HL-60/S4 treated with phorbol 12-myristate 13-acetate at 8.2 ng/mL for 4 days and 3 days (cell line): ENCODE measurements at regions not wholly inside any gene's neighbourhood (a gene's known extent, or its start where the extent isn't known, plus 50 kb on each side); places are given as distances from the start of the nearest gene placed in this dataset.

ENCODE experiments used
- in situ Hi-C: fragments of 300-500 bp; cut with MboI; formaldehyde crosslinking; loops from 2 replicates; pipeline ENCODE4 v1.15.0; 2022; ENCODE audit warnings: low sequenced_read_pairs

DNA sequence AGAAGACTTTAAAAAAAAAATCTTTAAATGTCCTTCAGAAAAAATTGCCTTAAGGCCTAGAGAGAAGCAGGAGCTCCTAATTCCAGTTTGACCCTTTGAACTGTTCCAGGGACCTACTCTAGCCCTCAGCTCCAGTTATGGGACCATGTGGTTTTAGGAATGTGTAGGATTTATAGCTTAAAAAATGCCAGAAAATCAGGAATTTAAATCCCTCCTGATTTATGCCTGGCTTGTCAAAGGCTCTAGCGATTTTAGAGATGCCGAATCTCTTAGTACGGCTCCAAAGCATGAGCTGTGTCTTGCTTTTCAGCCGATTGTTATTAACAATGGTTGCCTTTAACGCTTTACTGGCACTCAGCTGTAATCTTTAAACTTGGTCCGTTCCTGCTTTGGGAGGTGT lies 130.6 kb upstream of the NPVF start:
- in situ Hi-C loops = no loop called here

DNA sequence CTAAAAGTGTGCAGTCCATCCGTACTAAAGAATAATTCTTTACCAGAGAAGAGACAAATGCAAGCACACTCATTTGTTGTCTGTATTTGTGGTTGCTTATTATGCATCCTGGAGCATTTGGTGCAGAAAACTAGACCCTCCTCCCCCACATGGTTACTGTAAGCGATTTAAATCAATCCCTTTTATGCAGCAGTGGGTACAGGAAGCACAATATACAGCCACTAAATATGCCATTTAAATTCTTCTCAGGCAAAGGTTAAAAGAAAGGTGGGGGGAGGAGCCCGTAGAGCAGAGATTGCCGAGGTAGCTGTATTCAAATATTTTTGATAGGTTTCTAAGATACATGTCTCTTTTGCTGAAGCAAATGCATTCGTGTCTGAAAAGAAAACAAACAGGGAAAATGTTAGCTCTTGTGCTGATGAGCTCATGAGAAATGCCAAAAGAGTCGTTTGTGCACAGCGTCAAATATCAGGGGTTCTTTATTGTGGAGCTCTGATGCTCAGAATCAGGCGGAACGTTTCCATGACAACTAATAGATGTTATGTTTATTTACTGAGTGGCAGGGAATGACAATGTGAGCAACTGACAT lies 131.3 kb upstream of the NPVF start:
- in situ Hi-C loops = no loop called here

DNA sequence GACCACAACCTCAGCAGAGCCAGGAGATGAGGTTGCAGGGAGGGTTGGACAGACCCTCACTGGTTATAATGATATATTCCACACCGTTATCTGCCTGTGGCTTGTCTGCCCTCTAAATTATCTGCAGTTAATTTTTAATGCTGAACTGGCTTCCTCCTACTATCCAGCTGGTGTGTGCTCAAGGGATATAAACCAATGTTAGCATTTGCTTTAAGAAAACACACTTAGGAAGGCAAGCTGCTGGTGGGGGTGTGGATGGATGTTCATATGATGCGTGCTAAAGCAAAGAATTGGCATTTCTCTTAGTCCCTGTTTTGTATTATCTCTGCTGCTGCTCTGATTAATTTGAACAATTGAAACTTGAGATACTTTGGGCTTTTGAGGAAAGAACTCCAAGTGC lies 132.2 kb upstream of the NPVF start:
- in situ Hi-C loops = no loop called here

DNA sequence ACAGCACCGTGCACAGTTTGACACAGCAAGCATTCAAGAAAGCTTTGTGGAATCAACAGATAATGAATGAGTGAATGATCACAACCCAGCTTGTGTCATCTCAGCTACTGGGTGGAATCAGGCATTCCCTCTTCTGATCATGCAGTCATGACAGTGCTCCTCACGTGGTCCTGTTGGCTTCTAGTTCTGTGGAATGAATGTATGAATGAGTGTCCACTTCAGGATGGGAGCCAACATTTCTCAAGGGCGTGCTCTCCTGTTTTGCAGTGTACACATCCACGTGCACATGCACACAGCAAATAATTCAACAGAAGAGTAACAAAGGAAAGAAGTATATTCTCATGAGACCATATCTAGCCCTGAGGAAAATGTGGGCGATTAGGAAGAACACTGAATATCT lies 133.1 kb upstream of the NPVF start:
- in situ Hi-C loops = no loop called here

DNA sequence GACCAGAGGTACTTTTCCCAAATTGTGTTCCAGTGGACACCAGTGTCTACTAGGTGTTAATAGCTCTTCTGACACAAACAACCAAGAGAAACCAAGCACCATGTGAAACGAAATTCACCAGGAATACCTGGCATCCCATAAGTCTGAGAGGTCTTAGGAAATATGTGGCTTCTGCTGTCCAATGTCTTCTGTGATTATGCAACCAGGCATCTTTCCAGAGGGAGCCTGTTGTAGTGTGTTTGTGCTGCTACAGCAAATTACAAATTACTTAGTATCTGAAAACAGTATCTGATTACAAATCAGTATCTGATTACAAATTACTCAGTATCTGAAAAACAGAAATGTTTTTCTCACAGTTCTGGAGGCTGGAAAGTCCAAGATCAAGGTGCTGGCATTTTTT lies 133.6 kb upstream of the NPVF start:
- in situ Hi-C loops = no loop called here

DNA sequence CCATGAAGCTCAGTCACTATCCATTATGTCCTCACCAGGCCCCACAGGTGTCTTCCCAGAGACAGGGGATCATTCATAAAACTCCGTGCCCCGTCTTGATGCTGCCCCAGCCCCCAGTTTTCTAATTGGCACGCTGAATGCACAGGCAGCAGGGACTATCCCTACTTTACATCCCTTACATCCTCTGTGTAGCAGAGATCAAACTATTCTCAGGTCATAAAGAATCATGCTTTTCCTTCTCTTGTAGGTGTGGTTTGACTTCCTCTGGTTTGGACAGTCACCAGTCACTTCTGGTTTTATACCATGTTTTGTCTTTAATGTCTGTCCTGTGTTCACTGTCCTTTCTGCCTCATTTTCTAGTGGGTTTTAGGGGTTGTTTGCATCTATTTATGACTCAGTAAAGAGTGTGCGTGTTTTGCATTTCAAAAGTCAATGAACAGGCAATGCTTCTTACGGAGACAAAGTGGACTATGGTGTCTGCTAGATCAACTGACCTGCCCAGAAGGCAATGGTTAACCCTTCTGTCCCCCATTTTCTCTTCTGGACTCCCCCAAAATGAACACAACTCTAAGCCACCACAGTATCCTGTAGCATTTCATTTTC lies 140.4 kb upstream of the NPVF start:
- in situ Hi-C loops = no loop called here

DNA sequence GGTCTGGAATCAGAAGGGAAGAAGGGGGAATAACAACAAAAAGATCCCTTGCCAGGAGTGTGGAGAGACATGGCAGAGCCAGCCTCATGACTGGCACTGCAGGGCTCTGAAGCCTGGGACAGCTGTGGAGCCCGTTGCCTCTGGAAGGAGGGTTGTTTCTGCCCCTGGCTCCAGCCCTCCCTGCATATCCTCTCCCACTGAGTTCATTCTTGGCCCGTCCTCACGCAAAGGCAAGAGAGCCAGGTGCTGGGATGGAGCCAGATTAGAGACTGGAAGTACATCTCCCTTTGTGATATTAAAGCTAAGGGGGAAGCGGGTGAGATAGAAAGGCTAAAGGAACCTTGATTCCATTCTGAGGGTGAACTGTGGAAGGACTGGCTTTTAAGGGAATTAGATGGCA lies 141.5 kb upstream of the NPVF start:
- in situ Hi-C loops = no loop called here

DNA sequence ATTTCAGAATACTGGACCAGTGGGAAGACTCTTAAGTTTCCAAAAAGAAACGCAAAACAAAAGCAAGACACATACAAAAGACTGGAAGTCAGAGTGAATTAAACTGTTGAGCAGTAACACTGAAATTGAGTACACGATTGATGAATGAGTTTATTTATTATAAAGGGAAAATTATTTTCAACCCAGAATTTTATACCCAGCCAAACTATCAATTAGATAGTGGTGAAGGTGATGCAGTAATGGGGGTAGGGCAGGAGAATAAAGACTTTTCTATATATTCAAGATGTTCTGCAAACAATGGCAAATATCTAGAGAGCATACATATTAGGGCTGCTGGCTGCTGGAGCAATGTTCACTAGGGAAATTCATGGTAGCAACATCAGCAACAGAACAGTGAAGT lies 143.7 kb upstream of the NPVF start:
- in situ Hi-C loops = no loop called here

DNA sequence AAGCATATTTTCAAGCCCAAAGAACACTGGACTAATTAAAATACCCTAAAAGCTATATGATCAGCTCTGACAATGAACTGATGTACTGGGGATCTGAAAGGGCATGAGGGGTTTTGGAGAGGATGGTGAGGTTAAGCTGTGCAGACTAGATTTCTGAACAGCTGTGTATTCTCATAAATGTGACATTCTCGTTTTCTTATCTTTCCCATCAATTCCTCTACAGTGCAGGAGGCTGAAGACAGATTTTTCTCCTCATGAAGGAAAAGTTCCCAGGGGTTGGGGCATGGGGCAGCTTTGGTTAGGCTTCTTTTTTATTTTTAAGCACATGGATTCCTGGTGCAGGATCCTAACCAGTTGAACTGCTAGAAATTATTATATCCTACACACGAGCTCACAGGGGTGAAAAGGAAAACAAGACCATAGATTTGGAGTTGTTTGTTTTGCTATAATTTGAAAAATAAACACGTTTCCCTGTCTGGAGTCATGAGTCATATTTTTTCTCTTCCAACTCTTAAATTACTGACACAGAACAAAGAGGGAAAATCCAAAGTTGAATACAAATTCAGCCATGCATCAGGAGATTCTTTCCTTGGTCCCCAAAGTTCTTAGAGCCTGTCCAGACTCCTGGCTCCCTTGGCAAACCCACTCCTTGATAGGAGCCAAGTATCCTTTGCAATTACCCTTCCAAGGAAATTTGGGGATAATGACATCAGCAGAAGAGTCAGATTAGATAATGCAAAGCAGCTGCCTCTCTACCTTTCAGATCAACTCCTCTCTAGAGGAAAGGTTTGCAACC lies 147.7 kb upstream of the NPVF start:
- in situ Hi-C loops = no loop called here

DNA sequence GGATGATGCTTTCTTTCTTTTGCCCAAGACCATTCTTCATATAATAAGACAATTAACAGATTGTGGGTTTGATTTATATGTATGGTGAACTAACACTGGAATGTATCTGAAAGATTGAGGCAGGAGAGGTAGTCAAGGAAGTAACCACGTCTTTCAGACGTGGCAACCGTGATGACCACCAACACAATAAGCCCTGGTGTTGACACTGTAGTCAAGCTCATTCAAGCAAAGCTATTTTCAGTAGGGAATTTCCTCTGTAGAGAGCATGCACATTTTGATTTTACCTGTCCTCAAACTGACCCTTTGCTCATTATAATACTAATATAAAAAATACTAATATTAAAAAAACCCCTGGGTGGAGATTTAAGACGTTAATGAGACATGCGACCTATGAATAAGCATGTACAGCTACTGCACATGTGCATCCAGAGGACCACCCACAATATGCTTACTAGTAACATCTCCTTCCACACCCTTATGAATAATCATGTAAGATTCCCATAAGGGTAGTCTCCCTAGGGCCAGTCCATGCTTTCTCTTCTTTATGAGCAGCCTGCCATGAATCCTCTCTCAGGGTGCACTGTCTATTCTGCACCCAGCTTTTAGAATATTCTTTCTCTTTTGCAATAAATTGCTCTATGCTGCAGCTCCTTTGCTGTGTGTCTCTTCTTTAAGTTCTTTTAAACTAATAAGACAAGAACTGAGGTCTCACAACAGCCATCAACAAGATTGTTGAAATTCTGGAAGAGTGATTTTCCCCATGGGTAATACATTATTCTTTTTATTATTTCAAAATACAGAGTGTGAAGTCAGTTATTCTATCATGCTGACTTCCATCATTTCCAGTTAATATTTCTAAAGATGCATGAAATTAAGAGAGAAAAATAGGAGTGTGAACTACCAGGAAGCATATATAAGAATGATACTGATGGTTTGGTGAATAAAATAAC lies 151.3 kb upstream of the NPVF start:
- in situ Hi-C loops = no loop called here

DNA sequence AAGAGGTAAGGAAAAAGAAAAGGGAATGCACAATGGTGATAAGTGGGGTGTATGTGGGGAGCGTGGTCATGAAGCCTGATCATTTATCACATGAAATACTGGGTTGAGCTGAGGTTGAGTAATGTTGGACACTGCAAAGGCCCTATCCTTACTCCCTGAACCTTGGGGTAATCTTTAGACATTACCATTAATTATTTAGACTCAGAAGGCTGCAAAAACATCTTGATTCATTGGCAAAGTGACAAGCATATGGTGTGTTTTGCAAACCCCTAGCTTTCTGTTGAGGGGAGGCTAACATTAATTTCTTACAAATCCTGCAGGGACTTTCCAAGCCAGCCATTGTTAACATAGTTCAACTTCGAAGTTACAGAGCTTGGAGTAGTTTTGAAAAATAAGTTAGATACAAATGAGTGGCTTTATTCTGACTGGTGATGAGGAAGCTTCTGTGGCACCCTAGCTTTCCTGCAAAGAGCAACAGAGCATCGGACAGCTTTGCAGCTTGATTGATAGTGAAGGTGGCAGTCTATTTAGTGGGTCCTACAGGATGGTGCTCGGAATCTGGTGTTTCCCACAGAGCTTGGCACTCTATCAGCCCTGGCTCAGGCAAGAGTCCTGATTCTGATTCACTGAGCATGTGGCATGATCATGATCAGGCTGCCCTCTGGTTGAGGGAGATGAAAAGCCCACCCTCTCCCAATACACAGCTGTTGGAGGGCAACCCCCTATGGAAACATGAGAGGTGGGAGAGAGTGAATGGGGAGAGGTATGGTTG lies 153.7 kb upstream of the NPVF start:
- in situ Hi-C loops = no loop called here

DNA sequence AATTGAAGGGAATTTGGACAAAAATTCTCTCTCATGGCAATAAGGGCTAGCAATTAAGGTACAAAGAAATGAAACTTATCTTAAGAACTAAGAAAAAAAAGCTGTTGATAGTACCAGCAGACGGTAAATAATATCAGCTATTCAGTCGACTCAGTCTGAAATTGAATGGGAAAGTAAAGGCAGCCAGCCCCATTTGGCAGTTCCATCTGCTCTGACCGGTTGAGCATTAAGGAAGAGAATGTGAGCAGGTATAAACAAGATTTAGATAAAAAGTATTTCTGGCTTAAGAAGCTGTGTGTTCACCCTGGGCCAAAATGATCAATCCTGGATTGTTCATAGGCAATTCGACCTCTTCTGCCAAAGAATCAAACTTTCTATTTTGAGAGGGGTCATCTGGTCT lies 154.6 kb upstream of the NPVF start:
- in situ Hi-C loops = no loop called here

DNA sequence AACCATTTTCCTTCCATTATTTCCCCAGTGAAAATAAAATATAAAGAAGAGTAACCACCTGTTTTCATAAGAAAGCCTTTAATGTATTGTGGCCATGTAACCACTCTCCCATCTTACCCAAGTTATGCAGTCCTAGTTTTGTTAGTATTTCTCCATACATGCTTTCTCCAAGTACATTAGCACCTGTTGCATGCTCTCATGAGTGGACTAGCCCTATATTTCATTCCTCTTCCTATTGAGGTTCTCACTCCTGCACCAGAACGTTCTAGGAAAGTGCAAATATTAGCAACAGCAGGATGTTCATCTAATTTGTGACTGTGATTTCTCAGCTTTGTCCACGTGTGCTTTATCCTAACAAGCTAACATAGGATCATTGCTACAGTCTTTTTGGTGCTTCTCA lies 155.1 kb upstream of the NPVF start:
- in situ Hi-C loops = no loop called here

DNA sequence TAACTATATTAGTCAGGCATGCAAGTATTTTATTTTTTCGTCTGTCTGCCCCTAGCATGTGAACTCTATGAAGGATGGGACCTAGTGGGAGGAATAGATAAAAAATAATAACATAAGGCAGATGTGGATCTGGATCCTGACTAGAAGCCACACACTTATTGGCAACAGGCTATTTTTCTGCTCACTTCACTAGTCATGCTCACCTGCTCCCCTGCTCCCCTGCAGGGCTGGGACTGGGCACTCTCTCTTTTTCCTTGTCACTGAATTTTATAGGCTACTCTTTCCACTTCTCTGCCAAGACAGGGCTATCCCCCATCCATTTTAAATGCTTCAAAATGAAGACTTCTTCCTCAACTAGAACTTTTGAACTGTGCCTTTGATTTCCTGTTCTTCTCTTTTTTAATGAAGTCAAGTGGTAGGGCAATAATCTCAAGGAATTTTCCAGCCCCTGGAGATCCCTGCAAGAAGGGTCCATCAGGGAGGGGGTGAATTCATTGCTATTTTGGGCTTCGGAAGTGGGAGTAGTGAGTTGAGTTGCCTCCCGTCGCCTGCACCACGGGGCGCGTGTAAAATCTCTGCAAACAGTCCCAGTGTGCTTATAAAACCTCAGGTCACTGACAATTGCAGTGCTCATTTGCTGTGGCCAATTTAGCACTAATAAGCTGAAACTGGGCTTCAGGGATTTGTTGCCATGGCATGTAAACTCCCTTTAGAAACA lies 156.7 kb upstream of the NPVF start:
- in situ Hi-C loops = no loop called here

DNA sequence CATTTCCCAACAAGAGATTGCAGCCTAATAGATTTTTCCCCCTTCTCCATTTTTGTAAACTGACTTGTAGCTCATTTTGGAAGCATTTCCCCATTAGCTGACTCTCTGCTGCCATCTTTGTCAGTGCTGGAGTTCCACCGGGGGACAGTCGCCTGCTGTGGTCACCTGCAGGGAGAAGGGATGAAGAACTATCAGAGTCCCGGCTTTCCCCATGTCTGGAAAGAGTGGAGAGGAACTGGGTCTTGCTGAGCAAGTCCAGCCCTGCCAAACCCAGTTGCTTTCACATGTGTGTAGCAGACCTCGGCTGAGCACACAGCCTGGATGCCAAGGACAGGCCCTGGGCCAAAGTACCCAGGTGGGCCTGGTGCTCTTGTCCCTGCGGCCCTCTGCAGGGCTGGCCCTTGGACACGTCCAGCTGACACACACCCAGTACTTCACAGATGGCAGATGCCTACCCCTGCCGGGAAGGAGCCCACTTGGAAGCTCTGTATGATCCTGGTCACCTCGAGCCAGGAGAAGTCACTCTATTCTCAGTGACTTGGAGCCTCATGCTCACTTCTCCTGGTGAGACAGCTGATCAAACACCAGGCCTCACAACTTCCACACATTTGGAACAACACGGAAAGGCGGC lies 157.3 kb upstream of the NPVF start:
- in situ Hi-C loops = no loop called here

DNA sequence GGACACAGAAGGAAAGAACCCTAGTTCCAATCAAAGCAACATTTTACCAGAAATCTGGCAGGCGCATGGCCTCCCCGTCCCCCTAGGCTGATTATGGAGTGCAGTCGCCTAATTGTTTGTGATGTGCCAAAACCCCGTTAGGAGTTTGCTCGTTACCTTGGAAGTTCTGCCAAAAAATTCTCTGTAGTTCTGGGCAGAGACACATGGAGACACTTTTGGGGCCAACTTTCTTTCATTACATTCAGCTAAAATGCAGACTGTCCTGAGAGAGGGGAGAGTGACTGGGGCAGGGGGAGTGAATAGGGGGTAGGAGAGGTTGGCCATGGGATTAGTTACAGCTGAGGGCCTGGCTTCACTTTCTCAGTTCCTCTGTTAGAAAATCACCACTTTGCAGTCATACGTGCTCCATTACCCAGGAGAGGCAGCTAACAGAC lies 158.0 kb upstream of the NPVF start:
- in situ Hi-C loops = no loop called here

DNA sequence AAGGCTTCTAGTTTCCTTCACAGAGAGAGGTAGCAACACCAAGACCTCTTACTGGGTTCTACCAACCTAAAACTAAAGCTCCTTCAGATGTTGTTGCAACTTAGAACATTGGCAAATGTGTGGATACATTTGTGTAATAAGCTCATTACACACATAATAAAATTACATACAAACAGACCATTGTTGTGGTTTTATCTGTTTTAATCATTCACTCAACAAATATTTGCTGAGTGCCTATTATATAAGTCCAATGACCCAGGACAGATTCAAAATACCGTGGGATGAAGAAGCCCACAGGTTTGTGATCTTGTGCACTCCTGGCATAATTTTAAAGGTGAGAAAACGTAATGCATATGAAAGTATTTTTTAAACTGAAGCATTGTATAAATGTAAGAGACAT lies 160.4 kb upstream of the NPVF start:
- in situ Hi-C loops = no loop called here

DNA sequence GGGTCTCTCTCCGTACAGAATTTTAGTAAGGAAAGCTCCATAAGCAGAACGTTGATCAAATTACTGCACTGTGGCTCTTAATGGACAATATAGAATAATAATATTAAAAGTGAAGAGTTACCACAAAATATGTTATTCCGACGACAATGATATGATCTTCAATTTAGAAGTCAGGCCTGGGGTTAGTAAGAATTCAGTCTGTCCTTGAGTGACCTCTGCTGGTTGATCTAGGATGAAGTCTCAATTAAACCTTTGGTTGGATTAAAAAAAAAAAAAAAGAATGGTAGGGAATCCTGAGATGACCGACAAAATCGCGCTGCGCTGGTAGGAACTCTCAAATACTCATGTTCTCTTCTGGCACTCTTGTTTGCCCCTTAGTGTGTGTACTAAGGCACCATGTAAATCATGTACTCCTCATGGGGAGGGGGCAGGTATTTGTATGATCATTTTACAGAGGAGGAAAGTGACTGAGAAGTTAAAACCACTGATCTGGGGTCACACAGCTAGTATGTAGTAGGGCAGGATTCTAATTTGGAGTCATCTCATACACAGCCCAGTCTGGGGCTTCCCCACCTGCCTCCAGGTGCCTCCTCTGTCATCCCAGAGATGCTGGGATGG lies 161.3 kb upstream of the NPVF start:
- in situ Hi-C loops = no loop called here

DNA sequence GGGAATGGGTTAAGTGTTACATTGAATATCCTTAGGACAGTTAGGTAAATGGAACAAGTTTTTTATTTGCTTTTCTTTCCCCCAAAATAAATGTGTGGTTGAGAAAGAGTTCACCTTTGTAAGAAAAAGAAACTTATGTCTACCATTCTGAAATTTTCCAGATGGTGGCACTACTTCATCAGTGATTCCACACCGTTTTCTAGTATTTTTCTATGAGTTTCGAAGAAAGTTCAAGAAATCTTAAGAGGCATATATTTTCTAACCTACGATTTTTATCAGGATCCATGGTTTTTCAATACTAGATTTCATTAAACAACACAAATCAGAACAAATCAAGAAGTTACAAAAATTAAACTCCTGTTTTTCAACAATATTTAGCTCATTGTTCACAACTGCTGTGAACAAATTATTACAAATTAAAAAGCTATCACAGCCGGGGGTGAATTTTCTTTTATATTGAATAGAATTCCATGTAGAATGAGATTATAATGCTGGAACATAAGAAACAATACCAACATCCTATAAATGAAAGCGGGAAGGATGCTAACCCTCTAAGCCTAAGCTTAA lies 163.1 kb upstream of the NPVF start:
- in situ Hi-C loops = no loop called here
